ENCODE measurements at regions not wholly inside any gene's neighbourhood (a gene's known extent, or its start where the extent isn't known, plus 50 kb on each side); places are given as distances from the start of the nearest gene placed in this dataset.
"Not testable (repeated sequence)": the region's sequence is repeated elsewhere in the genome, so short reads cannot be mapped to it uniquely, and the experiment has no call there.

DNA sequence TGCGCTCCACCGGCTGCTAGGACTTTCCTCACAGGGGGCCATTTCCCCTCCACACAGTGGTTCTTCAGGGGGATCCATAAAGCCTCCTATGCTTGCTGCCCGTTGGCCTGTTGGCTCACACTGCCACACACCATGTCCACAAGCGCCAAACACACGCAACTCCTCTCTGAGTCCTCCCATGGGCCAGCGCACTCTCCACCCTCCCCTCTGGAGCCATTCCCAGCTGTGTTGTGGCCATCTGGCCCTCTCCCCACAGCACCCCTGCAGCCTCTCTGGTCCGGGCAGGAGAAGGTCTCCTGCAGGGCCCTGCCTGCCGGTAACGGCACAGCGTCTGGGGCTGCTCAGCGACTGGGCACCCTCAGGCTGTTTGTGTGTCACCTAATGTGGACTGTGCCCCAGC, 4473.3 kb upstream of the OR11H1 start:
- H3K4ac ChIP-seq (ENCODE audit: low read depth, low read length); dilution Hi-C loops (cut with HindIII; ENCODE audit: low sequenced_read_pairs, unreplicated experiment); DNase-seq; H2AK9ac ChIP-seq (replicated peaks; ENCODE audit: low read depth, low read length, poor library complexity); H2BK20ac ChIP-seq (ENCODE audit: low read depth, low read length); H3K4me1 ChIP-seq (ENCODE audit: control insufficient read depth, insufficient read depth, low read length); H3K14ac ChIP-seq (replicated peaks; ENCODE audit: low read depth, low read length); H3K4me3 ChIP-seq (ENCODE audit: insufficient read depth, low read depth, low read length); BruUV-seq (replicated peaks); in situ Hi-C loops (cut with MboI; ENCODE audit: low sequenced_read_pairs); H3K27ac ChIP-seq (ENCODE audit: insufficient read depth, low read length); H4K91ac ChIP-seq (ENCODE audit: insufficient read depth, low read depth, low read length); H3K9me1 ChIP-seq (ENCODE audit: insufficient read depth, low read length); H2BK120ac ChIP-seq (ENCODE audit: low read depth, low read length); H3K4me2 ChIP-seq (ENCODE audit: low read depth, low read length); H4K5ac ChIP-seq (ENCODE audit: low read depth, low read length); H3K9ac ChIP-seq (ENCODE audit: low read depth, low read length); H3K56ac ChIP-seq (ENCODE audit: extremely low read depth, insufficient read depth, low read length); H3K79me1 ChIP-seq (ENCODE audit: low read depth in 1 of 2, low read length in 2 of 2); intact Hi-C loops (cut with micrococcal nuclease); H3K18ac ChIP-seq (ENCODE audit: low read depth, low read length); H2BK5ac ChIP-seq (ENCODE audit: low read depth, low read length, poor library complexity, severe bottlenecking); H4K8ac ChIP-seq (ENCODE audit: low read depth in 2 of 2, low read length in 2 of 2); H3K23ac ChIP-seq (ENCODE audit: low read depth, low read length); H3K27me3 ChIP-seq (ENCODE audit: control insufficient read depth, insufficient read depth, low read length); POLR2A ChIA-PET (ENCODE audit: unreplicated experiment); CTCF ChIA-PET; H2AFZ ChIP-seq (replicated peaks; ENCODE audit: low read length, poor library complexity); H2AK5ac ChIP-seq (ENCODE audit: low read depth, low read length); ATAC-seq (ENCODE audit: low read depth); H4K20me1 ChIP-seq (ENCODE audit: insufficient read depth, low read length); H3K36me3 ChIP-seq (ENCODE audit: control insufficient read depth, insufficient read depth, low read length); H2BK15ac ChIP-seq (ENCODE audit: low read depth, low read length): not testable (repeated sequence)
- peaks cover 51% of the 10 kb centered on the region for H3K9me3 ChIP-seq (ENCODE audit: control insufficient read depth, insufficient read depth, low read length)
- 55% methylated on average over 4 of the region's 11 CpGs; no CpG with 5 or more reads in 1 of the 2 experiments for WGBS, 2 experiments (ENCODE audit: extremely low coverage in 2 of 2, insufficient read length in 1 of 2)

- ATAC-seq (ENCODE audit: low read depth); H3K36me3 ChIP-seq (ENCODE audit: control insufficient read depth, insufficient read depth, low read length); H3K9ac ChIP-seq (ENCODE audit: low read depth, low read length); H2BK120ac ChIP-seq (ENCODE audit: low read depth, low read length); H2BK5ac ChIP-seq (ENCODE audit: low read depth, low read length, poor library complexity, severe bottlenecking); H3K27ac ChIP-seq (ENCODE audit: insufficient read depth, low read length); CTCF ChIA-PET; H4K8ac ChIP-seq (ENCODE audit: low read depth in 2 of 2, low read length in 2 of 2); H3K56ac ChIP-seq (ENCODE audit: extremely low read depth, insufficient read depth, low read length); DNase-seq; intact Hi-C loops (cut with micrococcal nuclease); BruUV-seq (replicated peaks); POLR2A ChIA-PET (ENCODE audit: unreplicated experiment); H3K27me3 ChIP-seq (ENCODE audit: control insufficient read depth, insufficient read depth, low read length); H3K4me2 ChIP-seq (ENCODE audit: low read depth, low read length); dilution Hi-C loops (cut with HindIII; ENCODE audit: low sequenced_read_pairs, unreplicated experiment); H2AK5ac ChIP-seq (ENCODE audit: low read depth, low read length); H3K14ac ChIP-seq (replicated peaks; ENCODE audit: low read depth, low read length); H4K5ac ChIP-seq (ENCODE audit: low read depth, low read length); H2AK9ac ChIP-seq (replicated peaks; ENCODE audit: low read depth, low read length, poor library complexity); H3K9me1 ChIP-seq (ENCODE audit: insufficient read depth, low read length); H3K4me3 ChIP-seq (ENCODE audit: insufficient read depth, low read depth, low read length); in situ Hi-C loops (cut with MboI; ENCODE audit: low sequenced_read_pairs); H2BK20ac ChIP-seq (ENCODE audit: low read depth, low read length); H2AFZ ChIP-seq (replicated peaks; ENCODE audit: low read length, poor library complexity); H4K20me1 ChIP-seq (ENCODE audit: insufficient read depth, low read length); H3K18ac ChIP-seq (ENCODE audit: low read depth, low read length); H3K79me1 ChIP-seq (ENCODE audit: low read depth in 1 of 2, low read length in 2 of 2); H4K91ac ChIP-seq (ENCODE audit: insufficient read depth, low read depth, low read length); H3K4me1 ChIP-seq (ENCODE audit: control insufficient read depth, insufficient read depth, low read length); H3K4ac ChIP-seq (ENCODE audit: low read depth, low read length); H2BK15ac ChIP-seq (ENCODE audit: low read depth, low read length); H3K23ac ChIP-seq (ENCODE audit: low read depth, low read length): not testable (repeated sequence)
- H3K9me3 ChIP-seq (ENCODE audit: control insufficient read depth, insufficient read depth, low read length): peaks cover 50% of the 10 kb centered on the region
- 77% methylated on average over 8 of the region's 8 CpGs; no CpG with 5 or more reads in 1 of the 2 experiments for WGBS, 2 experiments (ENCODE audit: extremely low coverage in 2 of 2, insufficient read length in 1 of 2)
These were observed 4472.8 kb upstream of the OR11H1 start for GRCh38 chr22:11055176-11055575.

Data from IMR-90 (cell line).